ENCODE measurements at regions not wholly inside any gene's neighbourhood (a gene's known extent, or its start where the extent isn't known, plus 50 kb on each side); places are given as distances from the start of the nearest gene placed in this dataset.
A peak's percentile ranks its signal among the peaks of the same experiment; 100 is the strongest.

GRCh38 chr18:65288908-65289307 is 461.9 kb upstream of the CDH7 start:
- no peak for DNase-seq (ENCODE audit: low read depth in 2 of 2)

DNA sequence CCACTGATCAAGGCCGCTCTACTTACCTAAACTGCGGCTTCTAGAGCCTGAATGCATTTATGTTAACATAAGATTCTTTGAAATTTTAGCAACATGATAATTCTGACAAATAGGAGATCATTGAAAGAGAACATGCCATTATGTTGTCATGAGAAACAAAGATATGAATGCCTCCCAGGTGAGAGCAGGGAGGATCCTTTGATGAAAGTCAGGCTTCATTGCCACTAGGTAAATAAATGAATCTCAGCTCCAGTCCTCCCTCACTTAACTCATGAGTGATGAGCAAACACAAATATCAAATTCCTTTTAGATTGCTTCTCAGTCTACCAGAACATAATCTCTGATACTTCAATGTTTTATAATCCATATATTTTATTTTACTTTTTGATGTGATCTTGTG is 463.2 kb upstream of the CDH7 start:
- DNase-seq (ENCODE audit: low read depth in 2 of 2): no peak

GRCh38 chr18:65282096-65282495 is 468.7 kb upstream of the CDH7 start:
- DNase-seq (ENCODE audit: low read depth in 2 of 2): no peak

DNA sequence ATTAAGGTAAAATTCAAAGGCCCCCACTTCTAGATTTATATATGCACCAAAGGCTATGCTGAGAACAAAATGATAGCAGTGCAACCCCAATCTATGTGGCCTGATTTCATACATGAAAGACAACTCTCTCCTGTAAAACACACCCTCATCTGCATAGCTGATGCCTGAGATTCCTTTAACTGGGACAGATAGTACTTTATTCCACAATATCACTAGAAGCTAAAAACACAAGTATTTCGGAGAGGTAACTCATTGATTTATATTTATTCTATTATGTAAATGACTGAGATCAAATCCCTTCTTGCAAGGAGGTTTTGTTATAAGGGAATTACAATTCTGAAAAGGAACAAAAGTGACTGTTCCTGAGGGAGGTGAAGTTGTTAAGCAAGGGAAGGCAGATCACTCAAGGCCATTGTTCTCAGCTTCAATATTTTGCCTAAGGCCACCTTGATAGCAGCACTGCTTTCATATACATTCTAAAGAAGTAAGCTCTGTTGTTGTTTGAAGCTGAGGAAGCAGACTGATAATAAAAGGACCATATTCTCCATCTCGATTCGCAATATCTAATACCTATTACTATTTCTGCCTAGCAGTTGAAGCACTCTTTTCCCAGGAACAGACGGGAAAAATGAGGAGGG is 471.0 kb upstream of the CDH7 start:
- DNase-seq (ENCODE audit: low read depth in 2 of 2): no peak

- DNase-seq (ENCODE audit: low read depth in 2 of 2): no peak
These were observed 471.7 kb upstream of the CDH7 start for GRCh38 chr18:65278939-65279667.

DNA sequence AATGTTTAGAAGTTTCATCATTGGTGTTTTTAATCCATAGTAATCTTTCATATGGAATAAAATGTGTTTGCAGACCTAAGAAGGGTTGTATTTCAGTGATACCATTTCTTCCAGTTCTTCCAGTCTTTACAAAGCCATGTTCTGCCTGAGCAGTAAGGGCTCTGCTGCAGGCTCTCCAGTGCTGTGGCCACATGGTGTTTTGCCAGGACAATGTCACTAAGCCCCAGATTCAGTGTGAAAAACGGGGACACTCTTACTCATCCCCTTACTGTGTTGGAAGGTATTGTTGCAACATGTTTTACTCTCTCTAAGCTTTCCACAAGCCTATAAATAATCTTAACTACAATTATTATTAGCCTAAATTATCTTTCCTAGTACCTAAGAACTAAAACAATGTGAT is 481.4 kb upstream of the CDH7 start:
- no peak for DNase-seq (ENCODE audit: low read depth in 2 of 2)

- DNase-seq (ENCODE audit: low read depth in 2 of 2): no peak
These were observed 485.1 kb upstream of the CDH7 start for GRCh38 chr18:65265761-65266160.

DNA sequence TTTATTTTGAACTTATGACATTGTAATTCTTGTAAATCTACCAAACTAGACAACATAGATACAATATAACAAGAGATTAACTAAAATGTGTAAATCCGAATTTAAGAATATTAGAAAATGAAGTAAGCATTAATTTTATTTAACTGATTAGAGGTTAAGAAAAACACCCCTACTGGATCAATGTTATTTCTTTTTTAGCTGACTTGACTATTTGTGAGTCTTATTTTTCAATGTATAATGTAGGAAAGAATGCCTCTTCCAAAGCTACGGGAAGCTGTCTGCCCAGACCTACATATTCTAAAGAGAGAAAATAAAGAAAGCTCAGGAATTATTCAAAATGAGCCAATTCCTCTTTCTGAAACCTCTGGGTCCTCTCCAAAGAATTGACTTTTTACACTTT is 490.8 kb upstream of the CDH7 start:
- no peak for DNase-seq (ENCODE audit: low read depth in 2 of 2)

DNA sequence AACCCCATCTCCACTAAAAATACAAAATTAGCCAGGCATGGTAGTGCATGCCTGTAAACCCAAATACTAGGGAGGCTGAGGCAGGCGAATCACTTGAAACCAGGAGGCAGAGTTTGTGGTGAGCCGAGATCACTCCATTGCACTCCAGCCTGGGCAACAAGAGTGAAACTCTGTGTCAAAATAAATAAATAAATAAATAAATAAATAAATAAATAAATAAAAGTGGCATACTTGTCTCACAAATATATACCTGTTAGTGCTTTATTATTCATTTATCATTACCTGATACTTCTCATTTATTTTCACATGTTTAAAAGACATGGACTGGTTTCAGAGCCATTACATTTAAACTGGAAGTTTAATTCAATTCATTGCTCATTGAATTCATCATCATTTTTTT is 491.4 kb upstream of the CDH7 start:
- no peak for DNase-seq (ENCODE audit: low read depth in 2 of 2)

GRCh38 chr18:65257149-65257548 is 493.7 kb upstream of the CDH7 start:
- no peak for DNase-seq (ENCODE audit: low read depth in 2 of 2)

- DNase-seq (ENCODE audit: low read depth in 2 of 2): no peak
These were observed 495.4 kb upstream of the CDH7 start for GRCh38 chr18:65255417-65255816.

DNA sequence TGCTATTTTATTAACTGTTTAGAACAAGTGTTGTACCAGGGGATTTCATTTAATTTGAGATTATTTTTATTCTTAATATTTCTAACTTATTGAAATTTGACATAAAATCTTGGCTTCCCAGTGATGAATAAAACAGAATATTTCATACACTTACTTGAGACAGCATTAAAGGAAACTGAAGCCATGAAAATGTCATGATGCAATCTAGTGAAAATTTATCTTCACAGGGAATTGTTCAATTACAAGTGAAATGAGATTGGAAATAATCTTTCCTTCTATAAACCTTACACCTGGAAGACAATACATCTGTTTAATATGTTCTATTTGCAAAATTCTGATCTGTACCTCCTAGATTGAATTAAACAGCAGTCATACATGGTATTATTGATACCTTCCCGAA is 511.0 kb upstream of the CDH7 start:
- DNase-seq (ENCODE audit: low read depth in 2 of 2): no peak

- peak in 1 of 2 experiments; percentile 4 for DNase-seq (ENCODE audit: low read depth in 2 of 2)
These were observed 514.7 kb upstream of the CDH7 start for GRCh38 chr18:65235966-65236624.

GRCh38 chr18:65230311-65230710 is 520.5 kb upstream of the CDH7 start:
- no peak for DNase-seq (ENCODE audit: low read depth in 2 of 2)

DNA sequence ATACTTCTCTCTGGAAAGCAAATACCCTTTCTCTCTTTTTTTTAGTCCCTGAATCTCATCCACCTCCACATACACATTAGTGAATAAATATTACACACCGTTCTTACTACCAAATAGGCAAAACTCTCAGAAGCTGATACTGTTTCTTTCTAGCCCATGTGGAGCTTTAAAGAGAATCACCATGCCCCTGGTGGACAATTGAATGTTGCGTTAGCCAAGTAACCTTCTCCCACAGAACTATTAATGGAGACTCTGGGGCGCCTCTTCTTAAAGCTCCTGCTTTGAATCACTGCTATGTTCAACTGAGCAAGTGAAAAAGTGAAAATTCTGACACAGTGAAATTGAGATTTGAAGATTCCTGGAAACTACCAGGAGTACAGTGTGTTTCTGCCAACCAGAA is 522.8 kb upstream of the CDH7 start:
- DNase-seq (ENCODE audit: low read depth in 2 of 2): no peak

DNA sequence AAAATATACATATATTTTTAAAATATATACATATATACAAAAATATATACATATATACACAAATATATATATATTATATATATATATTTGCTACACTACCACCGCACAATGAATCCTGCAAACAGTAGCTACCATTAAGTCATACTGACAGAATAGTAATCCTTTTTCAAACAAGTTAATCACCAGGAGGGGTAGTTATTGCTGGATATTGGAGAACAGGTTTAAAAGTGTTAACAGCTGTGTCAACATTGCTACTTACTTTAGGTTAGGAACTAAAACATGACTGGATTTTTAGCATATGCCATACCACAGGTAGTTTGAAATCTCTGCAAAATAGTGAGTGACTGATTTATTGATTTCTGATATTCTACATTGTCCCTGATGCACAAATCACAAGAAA is 529.1 kb upstream of the CDH7 start:
- DNase-seq (ENCODE audit: low read depth in 2 of 2): no peak

DNA sequence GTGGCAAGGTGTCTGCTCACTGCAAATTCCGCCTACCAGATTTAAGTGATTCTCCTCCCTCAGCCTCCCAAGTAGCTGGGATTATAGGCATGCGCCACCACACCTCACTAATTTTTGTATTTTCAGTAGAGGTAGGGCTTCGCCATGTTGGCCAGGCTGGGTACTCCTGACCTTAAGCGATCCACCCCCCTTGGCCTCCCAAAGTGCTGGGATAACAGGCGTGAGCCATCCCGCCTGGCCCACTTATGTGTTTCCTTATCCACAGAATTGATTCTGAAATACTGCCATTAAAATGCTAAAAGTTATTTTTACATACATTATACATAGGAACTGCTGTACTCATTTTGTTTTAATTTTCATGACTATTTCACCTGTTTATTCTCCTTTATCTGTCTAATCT is 529.7 kb upstream of the CDH7 start:
- DNase-seq (ENCODE audit: low read depth in 2 of 2): no peak

GRCh38 chr18:65215865-65216466 is 534.8 kb upstream of the CDH7 start:
- DNase-seq (ENCODE audit: low read depth in 2 of 2): no peak

DNA sequence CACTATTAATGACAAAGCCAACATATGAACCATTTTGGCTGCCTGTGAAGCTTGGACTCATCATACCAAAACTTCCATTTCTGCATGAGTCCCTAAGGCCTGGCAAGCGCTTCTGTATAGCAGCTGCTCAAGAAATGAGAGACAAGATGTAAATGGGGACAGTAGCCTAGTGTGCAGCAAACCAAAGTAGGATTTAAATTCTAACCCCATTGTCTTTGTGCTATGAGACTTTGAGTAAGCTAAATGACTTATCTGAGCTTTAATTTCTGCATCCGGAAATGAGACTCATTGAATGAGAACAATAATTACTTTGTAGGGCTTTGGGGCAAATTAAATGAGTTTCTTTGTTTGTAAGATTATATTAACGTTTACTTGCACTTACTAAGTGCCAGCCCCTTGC is 536.4 kb upstream of the CDH7 start:
- DNase-seq (ENCODE audit: low read depth in 2 of 2): no peak

GRCh38 chr18:65206551-65207260 is 544.1 kb upstream of the CDH7 start:
- no peak for DNase-seq (ENCODE audit: low read depth in 2 of 2)

- DNase-seq (ENCODE audit: low read depth in 2 of 2): no peak
These were observed 548.7 kb upstream of the CDH7 start for GRCh38 chr18:65202091-65202490.

DNA sequence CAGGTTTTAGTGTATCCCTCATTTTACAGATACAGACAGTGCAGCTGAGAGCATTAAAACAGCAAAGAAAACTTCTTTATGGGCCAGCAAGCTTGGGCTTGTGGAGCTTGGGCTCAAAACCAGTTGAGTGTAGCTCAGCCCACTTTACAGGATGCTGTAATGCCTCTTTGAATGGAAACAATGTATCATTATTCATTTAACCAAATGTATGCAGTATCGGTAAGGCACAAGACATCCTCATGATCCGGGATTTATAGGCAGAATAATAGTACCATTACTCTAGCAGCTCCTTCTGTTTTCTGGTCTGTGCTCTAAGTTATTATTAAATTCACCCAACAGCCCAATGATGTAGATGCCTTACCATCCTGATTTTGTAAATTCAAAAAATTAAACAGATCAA is 575.1 kb upstream of the CDH7 start:
- DNase-seq (ENCODE audit: low read depth in 2 of 2): no peak
